Fibroblast of pulmonary artery (primary cell): ENCODE measurements at regions not wholly inside any gene's neighbourhood (a gene's known extent, or its start where the extent isn't known, plus 50 kb on each side); places are given as distances from the start of the nearest gene placed in this dataset.

Experiments
- DNase-seq: peaks from one replicate; pipeline ENCODE4 v3.0.0-alpha.2; 2010; ENCODE audit warnings: low read depth
- H3K4me3 ChIP-seq: replicated peaks from 2 replicates; pipeline ENCODE4 v1.5.1; 2011; ENCODE audit warnings: low read depth, mild to moderate bottlenecking, control low read depth, low read length, moderate library complexity
- CTCF ChIP-seq: IDR thresholded peaks from 2 replicates; pipeline ENCODE4 v1.5.1; 2011; ENCODE audit warnings: mild to moderate bottlenecking, control low read depth, low read length, inconsistent platforms; ENCODE audit errors: missing control alignments

GRCh38 chr10:91046869-91047268, 126.0 kb upstream of the ANKRD1 start:
- H3K4me3 ChIP-seq = no peak overlapping the region
- DNase-seq = no peak
- no peak for TF ChIP-seq CTCF

GRCh38 chr10:91048380-91048779, 127.5 kb upstream of the ANKRD1 start:
- no peak for TF ChIP-seq CTCF
- no peak overlapping the region for H3K4me3 ChIP-seq
- DNase-seq = no peak

- DNase-seq = no peak
- no peak overlapping the region for H3K4me3 ChIP-seq
- no peak for TF ChIP-seq CTCF
These were observed 128.6 kb upstream of the ANKRD1 start for GRCh38 chr10:91049296-91049987.

GRCh38 chr10:91049988-91050360, 129.1 kb upstream of the ANKRD1 start:
- DNase-seq = no peak
- no peak overlapping the region for H3K4me3 ChIP-seq
- TF ChIP-seq CTCF = no peak

- no peak for DNase-seq
- no peak overlapping the region for H3K4me3 ChIP-seq
- TF ChIP-seq CTCF = no peak
These were observed 129.6 kb upstream of the ANKRD1 start for GRCh38 chr10:91050371-91051034.

- no peak for TF ChIP-seq CTCF
- DNase-seq = peak; percentile 48
- no peak overlapping the region for H3K4me3 ChIP-seq
These were observed 130.9 kb upstream of the ANKRD1 start for GRCh38 chr10:91051829-91052228.

GRCh38 chr10:91054325-91054724, 133.4 kb upstream of the ANKRD1 start:
- peak; percentile 95 for DNase-seq
- TF ChIP-seq CTCF = no peak
- no peak overlapping the region for H3K4me3 ChIP-seq
